ENCODE measurements at regions not wholly inside any gene's neighbourhood (a gene's known extent, or its start where the extent isn't known, plus 50 kb on each side); places are given as distances from the start of the nearest gene placed in this dataset.

- H3K4me3 ChIP-seq (ENCODE audit: low read depth, low read length), result no peak overlapping the region
- DNase-seq (ENCODE audit: low read depth, low spot score), result no peak
- ChIA-PET CTCF (no interaction called here), POLR2A (no interaction called here)
- TF ChIP-seq, protein P1, sequence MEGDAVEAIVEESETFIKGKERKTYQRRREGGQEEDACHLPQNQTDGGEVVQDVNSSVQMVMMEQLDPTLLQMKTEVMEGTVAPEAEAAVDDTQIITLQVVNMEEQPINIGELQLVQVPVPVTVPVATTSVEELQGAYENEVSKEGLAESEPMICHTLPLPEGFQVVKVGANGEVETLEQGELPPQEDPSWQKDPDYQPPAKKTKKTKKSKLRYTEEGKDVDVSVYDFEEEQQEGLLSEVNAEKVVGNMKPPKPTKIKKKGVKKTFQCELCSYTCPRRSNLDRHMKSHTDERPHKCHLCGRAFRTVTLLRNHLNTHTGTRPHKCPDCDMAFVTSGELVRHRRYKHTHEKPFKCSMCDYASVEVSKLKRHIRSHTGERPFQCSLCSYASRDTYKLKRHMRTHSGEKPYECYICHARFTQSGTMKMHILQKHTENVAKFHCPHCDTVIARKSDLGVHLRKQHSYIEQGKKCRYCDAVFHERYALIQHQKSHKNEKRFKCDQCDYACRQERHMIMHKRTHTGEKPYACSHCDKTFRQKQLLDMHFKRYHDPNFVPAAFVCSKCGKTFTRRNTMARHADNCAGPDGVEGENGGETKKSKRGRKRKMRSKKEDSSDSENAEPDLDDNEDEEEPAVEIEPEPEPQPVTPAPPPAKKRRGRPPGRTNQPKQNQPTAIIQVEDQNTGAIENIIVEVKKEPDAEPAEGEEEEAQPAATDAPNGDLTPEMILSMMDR (IDR thresholded peaks at IDR 0.05; ENCODE audit: insufficient read depth, low read length, missing control alignments), result no peak
These were observed 159.0 kb upstream of the POM121L12 start for GRCh38 chr7:52876402-52876801.

- CTCF ChIA-PET, result no interaction called here
- DNase-seq (ENCODE audit: low read depth, low spot score), result no peak
- H3K4me3 ChIP-seq (ENCODE audit: low read depth, low read length), result no peak overlapping the region
- TF ChIP-seq, protein P1 (IDR thresholded peaks at IDR 0.05; ENCODE audit: insufficient read depth, low read length, missing control alignments), result no peak
- POLR2A ChIA-PET, result no interaction called here
These were observed 171.8 kb upstream of the POM121L12 start for GRCh38 chr7:52863652-52864051.

DNA sequence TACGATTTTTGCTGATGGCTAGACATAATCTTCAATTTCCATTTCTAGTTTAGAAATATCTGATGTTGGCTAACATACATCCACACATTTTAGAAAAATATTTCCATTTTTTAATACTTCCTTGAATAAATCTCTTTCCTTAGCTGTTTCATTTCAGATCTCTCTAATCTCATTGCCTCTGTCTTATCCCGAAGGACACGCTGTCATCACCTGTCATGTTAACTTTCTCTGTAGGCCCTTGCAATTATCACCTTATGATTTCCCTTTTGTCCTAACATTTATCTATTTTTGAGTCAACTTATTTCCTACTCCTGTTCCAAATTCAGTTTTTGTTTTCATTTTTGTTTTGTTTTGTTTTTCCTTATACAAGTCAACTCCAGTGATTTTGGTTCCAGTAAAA is 173.1 kb upstream of the POM121L12 start:
- TF ChIP-seq, protein P1 (IDR thresholded peaks at IDR 0.05; ENCODE audit: insufficient read depth, low read length, missing control alignments), result no peak
- H3K4me3 ChIP-seq (ENCODE audit: low read depth, low read length), result no peak overlapping the region
- ChIA-PET CTCF (no interaction called here), POLR2A (no interaction called here)
- DNase-seq (ENCODE audit: low read depth, low spot score), result no peak

DNA sequence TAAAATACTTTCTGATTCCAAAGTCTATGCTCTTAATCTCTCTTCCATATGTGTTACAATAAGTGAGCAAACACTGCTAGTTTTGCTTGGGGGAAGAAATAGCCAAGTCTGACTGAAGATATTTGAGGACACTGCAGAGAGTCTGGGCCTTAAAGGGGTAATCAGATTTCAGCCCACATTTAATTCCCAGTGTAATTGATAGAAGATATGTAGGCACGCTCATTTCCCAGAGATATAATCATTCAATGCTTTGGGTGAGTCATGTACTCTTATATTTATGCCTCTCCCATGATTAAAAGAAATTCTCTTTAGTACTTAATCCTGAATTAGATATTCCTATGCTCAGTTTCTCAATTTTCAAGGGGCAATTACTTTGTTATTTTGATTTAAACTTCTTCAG is 178.1 kb upstream of the POM121L12 start:
- TF ChIP-seq, protein P1 (IDR thresholded peaks at IDR 0.05; ENCODE audit: insufficient read depth, low read length, missing control alignments), result no peak
- DNase-seq (ENCODE audit: low read depth, low spot score), result no peak
- H3K4me3 ChIP-seq (ENCODE audit: low read depth, low read length), result no peak overlapping the region
- POLR2A ChIA-PET, result no interaction called here
- CTCF ChIA-PET, result no interaction called here

DNA sequence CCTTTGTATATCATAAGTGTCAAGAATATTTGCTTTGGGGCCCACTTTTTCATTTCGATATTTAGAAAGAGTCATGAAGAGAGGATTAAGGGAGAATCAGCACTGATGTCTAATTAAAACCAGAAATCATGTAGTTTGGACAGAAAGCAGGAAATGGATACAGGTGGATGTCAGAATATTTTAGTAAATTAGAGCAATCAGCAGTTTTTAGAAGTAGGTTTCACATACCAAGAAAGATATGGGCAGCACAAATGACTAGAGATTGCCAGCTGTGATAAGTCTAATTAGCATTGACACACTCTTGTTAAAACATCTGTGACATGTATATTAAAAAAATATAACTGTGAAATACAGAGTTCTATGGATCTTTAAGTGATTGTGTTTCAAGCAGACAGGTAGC is 180.8 kb upstream of the POM121L12 start:
- no peak overlapping the region for H3K4me3 ChIP-seq (ENCODE audit: low read depth, low read length)
- POLR2A ChIA-PET, result no interaction called here
- CTCF ChIA-PET, result no interaction called here
- DNase-seq (ENCODE audit: low read depth, low spot score), result no peak
- TF ChIP-seq, protein P1 (IDR thresholded peaks at IDR 0.05; ENCODE audit: insufficient read depth, low read length, missing control alignments), result no peak

- CTCF ChIA-PET, result no interaction called here
- DNase-seq (ENCODE audit: low read depth, low spot score), result no peak
- POLR2A ChIA-PET, result no interaction called here
These were observed 183.9 kb upstream of the POM121L12 start for GRCh38 chr7:52851547-52851946.

More at GRCh38 chr7:52851547-52851946, 183.9 kb upstream of the POM121L12 start:
- TF ChIP-seq, protein P1 (IDR thresholded peaks at IDR 0.05; ENCODE audit: insufficient read depth, low read length, missing control alignments), result no peak
- no peak overlapping the region for H3K4me3 ChIP-seq (ENCODE audit: low read depth, low read length)
